DOHH2 (cell line): ENCODE measurements at regions not wholly inside any gene's neighbourhood (a gene's known extent, or its start where the extent isn't known, plus 50 kb on each side); places are given as distances from the start of the nearest gene placed in this dataset.

Experiments
- H3F3A ChIP-seq: fragments of 200-600 bp; sonication (generic), shearing (Covaris generic); 2 replicates; pipeline ENCODE4 v1.6.0; 2016; ENCODE audit warnings: antibody characterized with exemption, mild to moderate bottlenecking; ENCODE audit not compliant: control insufficient read depth, insufficient read depth
- H3K27ac ChIP-seq: fragments of 200-600 bp; sonication (generic); 2 replicates; pipeline ENCODE4 v1.5.1; 2014; ENCODE audit warnings: low read depth, mild to moderate bottlenecking, low read length, moderate library complexity
- H3K27me3 ChIP-seq: fragments of 200-600 bp; sonication (generic); 2 replicates; pipeline ENCODE4 v1.6.1; 2014; ENCODE audit warnings: mild to moderate bottlenecking, low read length, mixed read lengths; ENCODE audit not compliant: control insufficient read depth
- H3K36me3 ChIP-seq: fragments of 200-600 bp; sonication (generic); 2 replicates; pipeline ENCODE4 v1.6.1; 2014; ENCODE audit warnings: mild to moderate bottlenecking, low read length, moderate library complexity, mixed read lengths; ENCODE audit not compliant: control insufficient read depth
- H3K4me1 ChIP-seq: fragments of 200-600 bp; sonication (generic); 2 replicates; pipeline ENCODE4 v1.6.1; 2014; ENCODE audit warnings: mild to moderate bottlenecking, low read length, mixed read lengths; ENCODE audit not compliant: control insufficient read depth
- H3K4me2 ChIP-seq: fragments of 200-600 bp; sonication (generic); 2 replicates; pipeline ENCODE4 v1.6.0; 2014; ENCODE audit warnings: mild to moderate bottlenecking, low read length, moderate library complexity
- H3K4me3 ChIP-seq: fragments of 200-600 bp; sonication (generic); 2 replicates; pipeline ENCODE4 v1.5.1; 2014; ENCODE audit warnings: mild to moderate bottlenecking, low read length, mixed read lengths
- H3K79me2 ChIP-seq: fragments of 200-600 bp; sonication (generic); 2 replicates; pipeline ENCODE4 v1.6.1; 2014; ENCODE audit warnings: mild to moderate bottlenecking, low read length, mixed read lengths; ENCODE audit not compliant: control insufficient read depth
- H3K9me2 ChIP-seq: fragments of 200-600 bp; sonication (generic); replicated peaks from 2 replicates; pipeline ENCODE4 v1.6.1; 2014; ENCODE audit warnings: mild to moderate bottlenecking, low read length, mixed read lengths; ENCODE audit not compliant: control insufficient read depth
- H3K9me3 ChIP-seq: fragments of 200-600 bp; sonication (generic); 2 replicates; pipeline ENCODE4 v1.6.1; 2014; ENCODE audit warnings: antibody characterized with exemption, low read length, mixed read lengths; ENCODE audit not compliant: control insufficient read depth, insufficient read depth
- H4K20me1 ChIP-seq: fragments of 200-600 bp; sonication (generic); 2 replicates; pipeline ENCODE4 v1.6.0; 2014; ENCODE audit warnings: low read depth, mild to moderate bottlenecking, antibody characterized with exemption, low read length, moderate library complexity; ENCODE audit not compliant: control insufficient read depth, insufficient read depth
- CTCF ChIP-seq: fragments of 200-600 bp; sonication (generic); IDR thresholded peaks from one replicate; pipeline ENCODE4 v1.5.1; 2014; ENCODE audit warnings: antibody characterized with exemption, mild to moderate bottlenecking, low read depth, low read length; ENCODE audit not compliant: poor library complexity, severe bottlenecking
- EZH2phosphoT487 ChIP-seq: fragments of 200-600 bp; sonication (generic); IDR thresholded peaks from 2 replicates; pipeline ENCODE4 v1.6.1; 2017; ENCODE audit warnings: borderline replicate concordance, mild to moderate bottlenecking, antibody characterized with exemption, low read length, moderate library complexity, mixed read lengths

GRCh38 chr2:139631966-139632365 is 851.8 kb upstream of the NXPH2 start:
- TF ChIP-seq CTCF: no peak
- no peak for TF ChIP-seq EZH2phosphoT487
- H3F3A ChIP-seq: no peaks in the 10 kb centered on the region
- H3K4me3 ChIP-seq: no peak overlapping the region
- H3K4me1 ChIP-seq: no peaks in the 10 kb centered on the region
- no peaks in the 10 kb centered on the region for H4K20me1 ChIP-seq
- H3K36me3 ChIP-seq: no peaks in the 10 kb centered on the region
- no peaks in the 10 kb centered on the region for H3K27me3 ChIP-seq
- no peaks in the 10 kb centered on the region for H3K9me2 ChIP-seq
- no peaks in the 10 kb centered on the region for H3K9me3 ChIP-seq
- no peaks in the 10 kb centered on the region for H3K79me2 ChIP-seq
- H3K27ac ChIP-seq: no peak overlapping the region
- no peak overlapping the region for H3K4me2 ChIP-seq

GRCh38 chr2:139628931-139629330 is 848.7 kb upstream of the NXPH2 start:
- TF ChIP-seq EZH2phosphoT487 (no peak), CTCF (no peak)
- H3K27me3 ChIP-seq: no peaks in the 10 kb centered on the region
- H4K20me1 ChIP-seq: no peaks in the 10 kb centered on the region
- no peaks in the 10 kb centered on the region for H3K4me1 ChIP-seq
- no peaks in the 10 kb centered on the region for H3F3A ChIP-seq
- no peaks in the 10 kb centered on the region for H3K9me3 ChIP-seq
- H3K4me2 ChIP-seq: no peak overlapping the region
- H3K9me2 ChIP-seq: no peaks in the 10 kb centered on the region
- H3K4me3 ChIP-seq: no peak overlapping the region
- H3K27ac ChIP-seq: no peak overlapping the region
- no peaks in the 10 kb centered on the region for H3K36me3 ChIP-seq
- H3K79me2 ChIP-seq: no peaks in the 10 kb centered on the region

GRCh38 chr2:139626128-139626527 is 845.9 kb upstream of the NXPH2 start:
- Histone ChIP-seq H3K4me1 (no peaks in the 10 kb centered on the region), H3K27me3 (no peaks in the 10 kb centered on the region), H3F3A (no peaks in the 10 kb centered on the region), H3K79me2 (no peaks in the 10 kb centered on the region), H4K20me1 (no peaks in the 10 kb centered on the region), H3K36me3 (no peaks in the 10 kb centered on the region), H3K9me3 (no peaks in the 10 kb centered on the region), H3K9me2 (no peaks in the 10 kb centered on the region), H3K4me2 (no peak overlapping the region), H3K27ac (no peak overlapping the region), H3K4me3 (no peak overlapping the region)
- no peak for TF ChIP-seq EZH2phosphoT487
- no peak for TF ChIP-seq CTCF

GRCh38 chr2:139622691-139623090 is 842.5 kb upstream of the NXPH2 start:
- TF ChIP-seq EZH2phosphoT487: no peak
- no peak for TF ChIP-seq CTCF
- Histone ChIP-seq H3K4me2 (no peak overlapping the region), H3K36me3 (no peaks in the 10 kb centered on the region)

More at GRCh38 chr2:139622691-139623090, 842.5 kb upstream of the NXPH2 start:
- Histone ChIP-seq H3K4me1 (no peaks in the 10 kb centered on the region), H3K27ac (no peak overlapping the region), H4K20me1 (no peaks in the 10 kb centered on the region), H3K79me2 (no peaks in the 10 kb centered on the region), H3K27me3 (no peaks in the 10 kb centered on the region), H3K9me2 (no peaks in the 10 kb centered on the region), H3F3A (no peaks in the 10 kb centered on the region), H3K4me3 (no peak overlapping the region), H3K9me3 (no peaks in the 10 kb centered on the region)
